Spinal cord (tissue), 9 donors: ENCODE measurements at regions not wholly inside any gene's neighbourhood (a gene's known extent, or its start where the extent isn't known, plus 50 kb on each side); places are given as distances from the start of the nearest gene placed in this dataset.
"Not testable (repeated sequence)": the region's sequence is repeated elsewhere in the genome, so short reads cannot be mapped to it uniquely, and the experiment has no call there.

ENCODE experiments used
- DNase-seq, 6 donors: peaks; one replicate each; pipeline versions ENCODE4 v3.0.0 to v3.0.0-alpha.2; 2013 to 2015; ENCODE audit warnings: low spot score in 6 of 6, low read depth in 4 of 6
- H3K27ac ChIP-seq: one replicate; pipeline ENCODE4 v1.5.1; 2013; ENCODE audit warnings: low read depth, low read length, control low read depth
- H3K27me3 ChIP-seq: one replicate; pipeline ENCODE4 v1.6.1; 2013; ENCODE audit warnings: low read length; ENCODE audit not compliant: control insufficient read depth, insufficient read depth
- H3K36me3 ChIP-seq: one replicate; pipeline ENCODE4 v1.6.1; 2013; ENCODE audit warnings: low read length; ENCODE audit not compliant: control insufficient read depth, insufficient read depth
- H3K4me1 ChIP-seq: one replicate; pipeline ENCODE4 v1.6.1; 2013; ENCODE audit warnings: low read length; ENCODE audit not compliant: control insufficient read depth, insufficient read depth
- H3K4me3 ChIP-seq: one replicate; pipeline ENCODE4 v1.5.1; 2013; ENCODE audit warnings: low read depth, low read length, control low read depth
- H3K9me3 ChIP-seq: one replicate; pipeline ENCODE4 v1.6.1; 2013; ENCODE audit warnings: low read length; ENCODE audit not compliant: control insufficient read depth, insufficient read depth
- WGBS: methylation state at CpG from one replicate; pipeline ENCODE4 v1.1.5; 2013; ENCODE audit warnings: missing lambda C conversion rate; ENCODE audit not compliant: insufficient coverage; 5-methylcytosine and 5-hydroxymethylcytosine counted together
- donor health status: healthy.

- H3K9me3 ChIP-seq: no peaks in the 10 kb centered on the region
- H3K4me1 ChIP-seq: no peaks in the 10 kb centered on the region
- WGBS: 69% methylated on average over 2 of the region's 2 CpGs
- no peak overlapping the region for H3K27ac ChIP-seq
- no peak for DNase-seq
- H3K27me3 ChIP-seq: no peaks in the 10 kb centered on the region
- H3K36me3 ChIP-seq: no peaks in the 10 kb centered on the region
- H3K4me3 ChIP-seq: no peak overlapping the region
Measured at GRCh38 chr10:23493711-23494110, 54.8 kb downstream of the OTUD1 start.

DNA sequence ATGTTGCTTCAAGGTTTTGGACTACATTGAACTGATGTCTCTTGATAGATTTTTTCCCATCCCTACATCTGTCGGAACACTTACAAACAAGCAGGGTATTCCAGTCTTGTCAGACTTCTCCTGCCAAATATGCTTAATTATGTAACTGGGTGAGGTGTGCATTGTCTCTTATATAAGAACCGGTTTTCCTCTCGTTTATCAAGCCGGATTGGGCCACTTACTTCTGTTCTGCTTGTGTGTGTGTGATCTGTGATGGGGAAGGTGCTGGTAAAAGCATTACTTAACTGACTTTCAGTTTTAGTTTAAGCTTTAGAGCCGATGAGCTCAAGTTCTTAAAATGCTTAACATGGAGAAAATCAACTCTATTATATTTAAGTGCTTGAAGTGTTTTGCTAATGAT, 57.9 kb downstream of the OTUD1 start:
- Histone ChIP-seq H3K9me3 (no peaks in the 10 kb centered on the region), H3K4me3 (no peak overlapping the region), H3K4me1 (no peaks in the 10 kb centered on the region), H3K27ac (no peak overlapping the region), H3K27me3 (no peaks in the 10 kb centered on the region), H3K36me3 (no peaks in the 10 kb centered on the region)
- no peak for DNase-seq
- no CpG with 5 or more reads among the region's 5 CpGs for WGBS

GRCh38 chr10:23499372-23500132, 60.7 kb downstream of the OTUD1 start:
- Histone ChIP-seq H3K4me1 (no peaks in the 10 kb centered on the region), H3K9me3 (no peaks in the 10 kb centered on the region), H3K4me3 (no peak overlapping the region), H3K36me3 (no peaks in the 10 kb centered on the region), H3K27me3 (no peaks in the 10 kb centered on the region), H3K27ac (no peak overlapping the region)
- DNase-seq: peak in 1 of 6 donors; percentile 59
- WGBS: 57% methylated on average over 8 of the region's 10 CpGs

- Histone ChIP-seq H3K27me3 (no peaks in the 10 kb centered on the region), H3K4me3 (no peak overlapping the region), H3K4me1 (no peaks in the 10 kb centered on the region), H3K36me3 (no peaks in the 10 kb centered on the region), H3K9me3 (no peaks in the 10 kb centered on the region), H3K27ac (no peak overlapping the region)
- DNase-seq: no peak
- 67% methylated on average over 1 of the region's 4 CpGs for WGBS
Measured at GRCh38 chr10:23505797-23506465, 67.1 kb downstream of the OTUD1 start.

- Histone ChIP-seq H3K27me3 (no peaks in the 10 kb centered on the region), H3K4me3 (no peak overlapping the region), H3K27ac (no peak overlapping the region), H3K36me3 (no peaks in the 10 kb centered on the region), H3K9me3 (no peaks in the 10 kb centered on the region), H3K4me1 (no peaks in the 10 kb centered on the region)
- WGBS: 100% methylated on average over 4 of the region's 10 CpGs
- DNase-seq: no peak
Measured at GRCh38 chr10:23512355-23513058, 73.6 kb downstream of the OTUD1 start.

DNA sequence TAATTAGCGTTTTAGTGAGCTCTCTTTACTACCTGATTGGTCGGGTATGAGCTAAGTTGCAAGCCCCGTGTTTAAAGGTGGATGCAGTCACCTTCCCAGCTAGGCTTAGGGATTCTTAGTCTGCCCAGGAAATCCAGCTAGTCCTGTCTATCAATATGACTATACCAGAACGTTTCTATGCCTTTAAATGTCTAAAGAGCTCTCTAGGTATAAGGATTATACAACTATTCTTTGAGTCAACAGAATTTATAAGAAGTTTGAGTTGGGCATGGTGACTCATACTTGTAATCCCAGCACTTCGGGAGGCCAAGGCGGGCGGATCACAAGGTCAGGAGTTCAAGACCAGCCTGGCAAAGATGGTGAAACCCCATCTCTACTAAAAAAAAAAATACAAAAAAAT, 74.7 kb downstream of the OTUD1 start:
- WGBS: 94% methylated on average over 2 of the region's 7 CpGs
- H3K36me3 ChIP-seq, H3K27ac ChIP-seq, DNase-seq, H3K4me3 ChIP-seq, H3K9me3 ChIP-seq, H3K27me3 ChIP-seq, H3K4me1 ChIP-seq: not testable (repeated sequence)

- Histone ChIP-seq H3K4me1 (no peaks in the 10 kb centered on the region), H3K27ac (no peak overlapping the region), H3K4me3 (no peak overlapping the region), H3K9me3 (no peaks in the 10 kb centered on the region), H3K36me3 (no peaks in the 10 kb centered on the region), H3K27me3 (no peaks in the 10 kb centered on the region)
- no peak for DNase-seq
- WGBS: 80% methylated on average over 2 of the region's 4 CpGs
Measured at GRCh38 chr10:23514321-23514720, 75.4 kb downstream of the OTUD1 start.

DNA sequence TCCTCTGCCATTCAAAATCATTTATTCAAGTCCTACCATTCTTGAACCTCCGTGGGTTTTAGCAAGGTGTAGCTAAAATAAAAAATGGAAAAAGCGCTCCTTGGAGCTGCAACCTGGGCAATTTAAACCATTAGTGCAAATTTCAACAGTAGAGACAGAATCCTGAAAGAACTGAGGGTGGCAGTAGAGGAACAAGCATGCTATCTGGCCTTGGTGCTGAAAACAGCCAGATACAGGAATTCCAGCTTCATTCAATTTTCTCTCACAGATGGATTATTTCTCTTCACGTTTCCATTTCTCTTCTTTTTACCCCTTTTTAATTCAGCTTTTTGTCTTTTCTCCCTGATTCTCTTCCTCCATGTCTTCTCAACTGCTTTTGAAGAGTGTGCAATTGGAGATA, 77.7 kb downstream of the OTUD1 start:
- no CpG with 5 or more reads among the region's 3 CpGs for WGBS
- Histone ChIP-seq H3K27ac (no peak overlapping the region), H3K4me1 (no peaks in the 10 kb centered on the region), H3K4me3 (no peak overlapping the region), H3K27me3 (no peaks in the 10 kb centered on the region), H3K9me3 (no peaks in the 10 kb centered on the region), H3K36me3 (no peaks in the 10 kb centered on the region)
- peak in 3 of 6 donors; percentile 45 to 91 (median 74) for DNase-seq

DNA sequence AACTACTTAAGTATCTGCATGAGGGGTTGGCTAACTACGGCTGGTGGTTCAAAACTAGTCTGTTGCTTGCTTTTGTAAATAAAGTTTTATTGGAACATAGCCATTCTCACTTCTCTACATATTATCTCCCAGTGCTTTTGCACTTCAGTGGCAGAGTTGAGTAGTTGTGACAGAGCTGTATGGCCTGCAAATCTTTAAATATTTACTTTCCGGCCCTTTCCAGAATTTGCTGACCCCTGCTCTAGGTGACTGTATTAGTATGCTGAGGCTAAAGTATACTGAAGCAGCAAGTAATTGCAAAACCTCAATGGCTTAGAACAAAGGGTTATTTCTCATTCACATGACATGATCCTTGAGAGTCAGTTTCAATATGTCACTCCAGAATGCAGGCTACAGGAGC, 78.3 kb downstream of the OTUD1 start:
- Histone ChIP-seq H3K9me3 (no peaks in the 10 kb centered on the region), H3K36me3 (no peaks in the 10 kb centered on the region), H3K27me3 (no peaks in the 10 kb centered on the region), H3K27ac (no peak overlapping the region), H3K4me1 (no peaks in the 10 kb centered on the region), H3K4me3 (no peak overlapping the region)
- WGBS: 100% methylated on average over 1 of the region's 2 CpGs
- no peak for DNase-seq
